ENCODE measurements at regions not wholly inside any gene's neighbourhood (a gene's known extent, or its start where the extent isn't known, plus 50 kb on each side); places are given as distances from the start of the nearest gene placed in this dataset.

DNA sequence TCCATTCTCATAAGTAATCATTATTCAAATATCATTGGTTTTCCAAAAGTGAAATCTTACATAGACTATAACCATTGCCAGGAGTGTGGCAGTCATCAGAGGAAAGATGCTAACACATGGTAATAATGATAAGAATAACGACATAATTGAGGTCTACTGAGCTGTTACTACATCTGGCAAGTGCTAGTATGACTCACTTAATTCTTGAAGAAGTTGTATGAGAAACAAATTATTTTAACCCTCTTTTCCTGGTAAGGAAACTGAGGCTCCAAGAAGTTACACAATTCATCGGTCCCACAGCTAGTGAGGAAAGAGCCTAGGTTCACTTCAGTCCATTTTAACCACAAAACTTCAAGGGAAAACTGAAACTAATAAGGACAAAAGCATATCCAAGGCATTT is 335.6 kb upstream of the BTBD3 start:
- FAIRE-seq (no peak), ATAC-seq (no peak), DNase-seq (ENCODE audit: low read depth, low spot score) (no peak)
- Histone ChIP-seq H3K4me2 (ENCODE audit: control insufficient read depth, insufficient read depth) (no peak overlapping the region), H3K27ac (ENCODE audit: control insufficient read depth, insufficient read depth) (no peak overlapping the region), H3K27me3 (replicated peaks in 1 of 2; ENCODE audit: control insufficient read depth in 2 of 2, insufficient read depth in 2 of 2, low read length in 1 of 2) (no peaks in the 10 kb centered on the region), H3K9me3 (replicated peaks; ENCODE audit: control insufficient read depth, insufficient read depth, low read length) (no peaks in the 10 kb centered on the region), H4K20me1 (ENCODE audit: control insufficient read depth, insufficient read depth) (no peaks in the 10 kb centered on the region), H3K9ac (ENCODE audit: control insufficient read depth, insufficient read depth, low read length) (no peak overlapping the region), H3K4me3 (no peak overlapping the region), H3K36me3 (ENCODE audit: control insufficient read depth in 2 of 2, insufficient read depth in 2 of 2, low read length in 1 of 2) (no peaks in the 10 kb centered on the region), H3K79me2 (ENCODE audit: control insufficient read depth, insufficient read depth, low read length) (no peaks in the 10 kb centered on the region), H3K4me1 (ENCODE audit: control insufficient read depth, insufficient read depth, low read length) (no peaks in the 10 kb centered on the region), H2AFZ (ENCODE audit: control insufficient read depth, low read depth, low read length) (no peak overlapping the region)
- no TSS peak for BruUV-seq (replicated peaks)
- TF ChIP-seq FOXK2 (IDR thresholded peaks at IDR 0.05) (no peak), PAX8 (IDR thresholded peaks at IDR 0.05) (no peak)
- TF ChIP-seq, protein P1, sequence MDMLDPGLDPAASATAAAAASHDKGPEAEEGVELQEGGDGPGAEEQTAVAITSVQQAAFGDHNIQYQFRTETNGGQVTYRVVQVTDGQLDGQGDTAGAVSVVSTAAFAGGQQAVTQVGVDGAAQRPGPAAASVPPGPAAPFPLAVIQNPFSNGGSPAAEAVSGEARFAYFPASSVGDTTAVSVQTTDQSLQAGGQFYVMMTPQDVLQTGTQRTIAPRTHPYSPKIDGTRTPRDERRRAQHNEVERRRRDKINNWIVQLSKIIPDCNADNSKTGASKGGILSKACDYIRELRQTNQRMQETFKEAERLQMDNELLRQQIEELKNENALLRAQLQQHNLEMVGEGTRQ (IDR thresholded peaks at IDR 0.05; ENCODE audit: borderline replicate concordance, low read depth, low read length), result no peak
- RAD21 ChIA-PET (ENCODE audit: unreplicated experiment), result no interaction called here
- POLR2A ChIA-PET, result no interaction called here
- 13% methylated on average over 2 of the region's 2 CpGs for WGBS (ENCODE audit: insufficient coverage, insufficient replicate concordance, low lambda C conversion rate, missing lambda C conversion rate)
- intact Hi-C loops (cut with micrococcal nuclease; ENCODE audit: unreplicated experiment), result no loop called here
- CTCF ChIA-PET, result no interaction called here
- SMC1A ChIA-PET (ENCODE audit: uncharacterized antibody, unreplicated experiment), result no interaction called here
- in situ Hi-C loops (cut with MboI), result no loop called here

DNA sequence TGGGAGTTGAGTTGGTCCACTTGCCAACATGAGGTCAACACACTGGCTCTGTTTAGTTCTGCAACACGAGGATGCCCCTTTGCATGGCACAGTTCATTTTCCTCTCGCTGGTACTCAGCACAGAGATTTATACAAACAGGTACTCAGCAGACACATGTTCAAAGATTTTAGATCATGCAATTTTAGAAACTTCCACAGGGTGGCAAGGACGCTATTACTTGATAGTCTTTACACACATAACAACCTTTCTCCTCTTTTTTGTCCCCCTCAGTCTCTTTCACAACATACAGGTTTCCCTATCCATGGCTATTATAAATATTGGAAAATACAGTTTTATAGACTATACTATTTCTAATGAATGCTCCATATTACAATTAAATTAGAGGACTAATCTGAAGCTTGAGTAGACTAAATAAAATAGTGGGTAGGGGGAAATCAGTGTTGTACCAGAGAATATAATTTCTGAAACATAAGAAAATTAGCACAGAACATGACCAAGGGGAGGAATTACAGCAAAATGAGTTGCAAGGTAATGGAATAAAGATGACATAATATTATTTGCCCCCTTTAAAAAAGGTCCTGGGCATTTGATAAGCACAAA is 331.8 kb upstream of the BTBD3 start:
- SMC1A ChIA-PET (ENCODE audit: uncharacterized antibody, unreplicated experiment), result no interaction called here
- DNase-seq (ENCODE audit: low read depth, low spot score) (no peak), FAIRE-seq (no peak), ATAC-seq (peak; percentile 67)
- H3K79me2 ChIP-seq (ENCODE audit: control insufficient read depth, insufficient read depth, low read length), result no peaks in the 10 kb centered on the region
- H3K4me2 ChIP-seq (ENCODE audit: control insufficient read depth, insufficient read depth), result no peak overlapping the region
- 13% methylated on average over 3 of the region's 3 CpGs for WGBS (ENCODE audit: insufficient coverage, insufficient replicate concordance, low lambda C conversion rate, missing lambda C conversion rate)
- no peaks in the 10 kb centered on the region for H3K27me3 ChIP-seq (replicated peaks in 1 of 2; ENCODE audit: control insufficient read depth in 2 of 2, insufficient read depth in 2 of 2, low read length in 1 of 2)
- no peak overlapping the region for H3K9ac ChIP-seq (ENCODE audit: control insufficient read depth, insufficient read depth, low read length)
- BruUV-seq (replicated peaks), result no TSS peak
- no peaks in the 10 kb centered on the region for H3K36me3 ChIP-seq (ENCODE audit: control insufficient read depth in 2 of 2, insufficient read depth in 2 of 2, low read length in 1 of 2)
- CTCF ChIA-PET, result interaction anchor here (1.0 to 1.5 kb wide), 2 partner anchors 33 to 845 kb away, joined by 3 read pairs; no protein-coding TSS in a partner anchor
- in situ Hi-C loops (cut with MboI) (no loop called here), intact Hi-C loops (cut with micrococcal nuclease; ENCODE audit: unreplicated experiment) (no loop called here)
- no peak overlapping the region for H2AFZ ChIP-seq (ENCODE audit: control insufficient read depth, low read depth, low read length)
- no peaks in the 10 kb centered on the region for H3K9me3 ChIP-seq (replicated peaks; ENCODE audit: control insufficient read depth, insufficient read depth, low read length)
- TF ChIP-seq, protein P2, sequence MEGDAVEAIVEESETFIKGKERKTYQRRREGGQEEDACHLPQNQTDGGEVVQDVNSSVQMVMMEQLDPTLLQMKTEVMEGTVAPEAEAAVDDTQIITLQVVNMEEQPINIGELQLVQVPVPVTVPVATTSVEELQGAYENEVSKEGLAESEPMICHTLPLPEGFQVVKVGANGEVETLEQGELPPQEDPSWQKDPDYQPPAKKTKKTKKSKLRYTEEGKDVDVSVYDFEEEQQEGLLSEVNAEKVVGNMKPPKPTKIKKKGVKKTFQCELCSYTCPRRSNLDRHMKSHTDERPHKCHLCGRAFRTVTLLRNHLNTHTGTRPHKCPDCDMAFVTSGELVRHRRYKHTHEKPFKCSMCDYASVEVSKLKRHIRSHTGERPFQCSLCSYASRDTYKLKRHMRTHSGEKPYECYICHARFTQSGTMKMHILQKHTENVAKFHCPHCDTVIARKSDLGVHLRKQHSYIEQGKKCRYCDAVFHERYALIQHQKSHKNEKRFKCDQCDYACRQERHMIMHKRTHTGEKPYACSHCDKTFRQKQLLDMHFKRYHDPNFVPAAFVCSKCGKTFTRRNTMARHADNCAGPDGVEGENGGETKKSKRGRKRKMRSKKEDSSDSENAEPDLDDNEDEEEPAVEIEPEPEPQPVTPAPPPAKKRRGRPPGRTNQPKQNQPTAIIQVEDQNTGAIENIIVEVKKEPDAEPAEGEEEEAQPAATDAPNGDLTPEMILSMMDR (IDR thresholded peaks at IDR 0.05 in 2 of 3, conservative IDR thresholded peaks at IDR 0.05 in 1 of 3; ENCODE audit: control insufficient read depth in 2 of 3, extremely low read depth in 1 of 3, insufficient read depth in 1 of 3, low read depth in 3 of 3, low read length in 3 of 3), result peak in 1 of 3 experiments; percentile 4; a peak in 1 of 6 replicates
- no peak for TF ChIP-seq SMAD5 (IDR thresholded peaks at IDR 0.05; ENCODE audit: low read depth)
- POLR2A ChIA-PET, result no interaction called here
- H3K4me1 ChIP-seq (ENCODE audit: control insufficient read depth, insufficient read depth, low read length), result no peaks in the 10 kb centered on the region
- no peak overlapping the region for H3K27ac ChIP-seq (ENCODE audit: control insufficient read depth, insufficient read depth)
- no peak overlapping the region for H3K4me3 ChIP-seq
- RAD21 ChIA-PET (ENCODE audit: unreplicated experiment), result no interaction called here
- no peaks in the 10 kb centered on the region for H4K20me1 ChIP-seq (ENCODE audit: control insufficient read depth, insufficient read depth)

Data from GM12878 (cell line).